PFSK-1 (cell line): ENCODE measurements at regions not wholly inside any gene's neighbourhood (a gene's known extent, or its start where the extent isn't known, plus 50 kb on each side); places are given as distances from the start of the nearest gene placed in this dataset.

Source experiments
- FOXP2 ChIP-seq: optimal IDR thresholded peaks from 2 replicates; pipeline ENCODE3; 2011; ENCODE audit warnings: borderline replicate concordance, control low read depth, inconsistent platforms; ENCODE audit not compliant: insufficient read depth; ENCODE audit errors: extremely low read length, extremely low read depth
- POLR2AphosphoS5 ChIP-seq: IDR thresholded peaks from 2 replicates; pipeline ENCODE4 v1.6.1; 2012; ENCODE audit warnings: low read depth, mild to moderate bottlenecking, control low read depth, low read length, moderate library complexity
- SIN3A ChIP-seq: IDR thresholded peaks from 2 replicates; pipeline ENCODE4 v1.6.1; 2012; ENCODE audit warnings: mild to moderate bottlenecking, low read length, moderate library complexity, borderline replicate concordance; ENCODE audit not compliant: insufficient read depth
- TAF1 ChIP-seq: IDR thresholded peaks from 2 replicates; pipeline ENCODE4 v1.6.1; 2012; ENCODE audit warnings: low read length, control low read depth, borderline replicate concordance; ENCODE audit not compliant: insufficient read depth
- TF ChIP-seq, protein P1 (sequence below), 2 experiments: IDR thresholded peaks; 2 replicates each; pipeline versions ENCODE4 v1.6.1 to v1.8.0; 2011 to 2012; ENCODE audit warnings: low read depth in 2 of 2, low read length in 2 of 2, control low read depth in 1 of 2, inconsistent platforms in 1 of 2, mild to moderate bottlenecking in 1 of 2, moderate library complexity in 1 of 2; ENCODE audit not compliant: insufficient read depth in 1 of 2

- TF ChIP-seq, protein P1, sequence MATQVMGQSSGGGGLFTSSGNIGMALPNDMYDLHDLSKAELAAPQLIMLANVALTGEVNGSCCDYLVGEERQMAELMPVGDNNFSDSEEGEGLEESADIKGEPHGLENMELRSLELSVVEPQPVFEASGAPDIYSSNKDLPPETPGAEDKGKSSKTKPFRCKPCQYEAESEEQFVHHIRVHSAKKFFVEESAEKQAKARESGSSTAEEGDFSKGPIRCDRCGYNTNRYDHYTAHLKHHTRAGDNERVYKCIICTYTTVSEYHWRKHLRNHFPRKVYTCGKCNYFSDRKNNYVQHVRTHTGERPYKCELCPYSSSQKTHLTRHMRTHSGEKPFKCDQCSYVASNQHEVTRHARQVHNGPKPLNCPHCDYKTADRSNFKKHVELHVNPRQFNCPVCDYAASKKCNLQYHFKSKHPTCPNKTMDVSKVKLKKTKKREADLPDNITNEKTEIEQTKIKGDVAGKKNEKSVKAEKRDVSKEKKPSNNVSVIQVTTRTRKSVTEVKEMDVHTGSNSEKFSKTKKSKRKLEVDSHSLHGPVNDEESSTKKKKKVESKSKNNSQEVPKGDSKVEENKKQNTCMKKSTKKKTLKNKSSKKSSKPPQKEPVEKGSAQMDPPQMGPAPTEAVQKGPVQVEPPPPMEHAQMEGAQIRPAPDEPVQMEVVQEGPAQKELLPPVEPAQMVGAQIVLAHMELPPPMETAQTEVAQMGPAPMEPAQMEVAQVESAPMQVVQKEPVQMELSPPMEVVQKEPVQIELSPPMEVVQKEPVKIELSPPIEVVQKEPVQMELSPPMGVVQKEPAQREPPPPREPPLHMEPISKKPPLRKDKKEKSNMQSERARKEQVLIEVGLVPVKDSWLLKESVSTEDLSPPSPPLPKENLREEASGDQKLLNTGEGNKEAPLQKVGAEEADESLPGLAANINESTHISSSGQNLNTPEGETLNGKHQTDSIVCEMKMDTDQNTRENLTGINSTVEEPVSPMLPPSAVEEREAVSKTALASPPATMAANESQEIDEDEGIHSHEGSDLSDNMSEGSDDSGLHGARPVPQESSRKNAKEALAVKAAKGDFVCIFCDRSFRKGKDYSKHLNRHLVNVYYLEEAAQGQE (IDR thresholded peaks at IDR 0.05; ENCODE audit: insufficient read depth in 1 of 2, low read depth in 2 of 2, low read length in 2 of 2), result no peak
- no peak for TF ChIP-seq SIN3A
- TF ChIP-seq POLR2AphosphoS5, result no peak
- TF ChIP-seq TAF1, result no peak
- TF ChIP-seq FOXP2, result no peak
Measured at GRCh38 chr2:59484673-59485072, 1068.8 kb downstream of the BCL11A start.
